ENCODE measurements at regions not wholly inside any gene's neighbourhood (a gene's known extent, or its start where the extent isn't known, plus 50 kb on each side); places are given as distances from the start of the nearest gene placed in this dataset.

DNA sequence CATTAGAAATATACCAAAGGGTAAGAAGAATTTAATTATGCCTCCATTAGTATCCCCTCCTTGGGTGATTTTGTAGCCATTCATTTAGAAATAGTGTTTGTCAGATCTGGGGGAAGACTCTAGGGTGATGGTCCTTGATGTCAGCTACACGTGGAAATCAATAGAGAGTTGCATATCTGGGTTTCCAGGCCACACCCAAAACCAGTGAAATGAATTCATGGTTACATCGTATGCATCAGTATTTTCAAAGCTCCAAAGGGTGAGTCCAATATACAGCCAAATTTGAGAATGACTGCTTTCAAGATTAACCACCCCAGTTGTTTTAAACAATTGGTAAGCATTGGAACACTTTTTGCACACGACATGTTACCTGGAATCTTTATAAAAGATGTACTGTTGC lies 173.4 kb upstream of the SGCD start:
- TF ChIP-seq, protein P1, sequence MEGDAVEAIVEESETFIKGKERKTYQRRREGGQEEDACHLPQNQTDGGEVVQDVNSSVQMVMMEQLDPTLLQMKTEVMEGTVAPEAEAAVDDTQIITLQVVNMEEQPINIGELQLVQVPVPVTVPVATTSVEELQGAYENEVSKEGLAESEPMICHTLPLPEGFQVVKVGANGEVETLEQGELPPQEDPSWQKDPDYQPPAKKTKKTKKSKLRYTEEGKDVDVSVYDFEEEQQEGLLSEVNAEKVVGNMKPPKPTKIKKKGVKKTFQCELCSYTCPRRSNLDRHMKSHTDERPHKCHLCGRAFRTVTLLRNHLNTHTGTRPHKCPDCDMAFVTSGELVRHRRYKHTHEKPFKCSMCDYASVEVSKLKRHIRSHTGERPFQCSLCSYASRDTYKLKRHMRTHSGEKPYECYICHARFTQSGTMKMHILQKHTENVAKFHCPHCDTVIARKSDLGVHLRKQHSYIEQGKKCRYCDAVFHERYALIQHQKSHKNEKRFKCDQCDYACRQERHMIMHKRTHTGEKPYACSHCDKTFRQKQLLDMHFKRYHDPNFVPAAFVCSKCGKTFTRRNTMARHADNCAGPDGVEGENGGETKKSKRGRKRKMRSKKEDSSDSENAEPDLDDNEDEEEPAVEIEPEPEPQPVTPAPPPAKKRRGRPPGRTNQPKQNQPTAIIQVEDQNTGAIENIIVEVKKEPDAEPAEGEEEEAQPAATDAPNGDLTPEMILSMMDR (IDR thresholded peaks at IDR 0.05; ENCODE audit: insufficient read depth, low read length, poor library complexity, severe bottlenecking), result no peak
- TF ChIP-seq EZH2phosphoT487 (conservative IDR thresholded peaks at IDR 0.05; ENCODE audit: low read length), result no peak
